Lung (tissue), 11 donors: ENCODE measurements at regions not wholly inside any gene's neighbourhood (a gene's known extent, or its start where the extent isn't known, plus 50 kb on each side); places are given as distances from the start of the nearest gene placed in this dataset.

ENCODE experiments used
- ATAC-seq: fragments of 200-7000 bp; cut with Tn5 transposase; one replicate; pipeline ENCODE4 v1.9.1; 2020; ENCODE audit warnings: moderate number of reproducible peaks; ENCODE audit not compliant: insufficient read depth, low FRiP score
- DNase-seq, 3 donors: peaks; one replicate each; pipeline ENCODE4 v3.0.0-alpha.2; 2013 to 2017
- H3K27ac ChIP-seq, 2 donors: one replicate each; pipeline ENCODE4 v1.5.1; 2013; ENCODE audit warnings: mild to moderate bottlenecking in 2 of 2, moderate library complexity in 2 of 2, control low read depth in 1 of 2, inconsistent platforms in 1 of 2, low read depth in 1 of 2, low read length in 1 of 2
- H3K27me3 ChIP-seq, 3 donors: one replicate each; pipeline ENCODE4 v1.5.1; 2013; ENCODE audit warnings: low read length in 2 of 3; ENCODE audit not compliant: control insufficient read depth in 3 of 3, insufficient read depth in 3 of 3
- H3K36me3 ChIP-seq, 4 donors: one replicate each; pipeline ENCODE4 v1.5.1; 2013; ENCODE audit warnings: low read length in 4 of 4, mild to moderate bottlenecking in 1 of 4, moderate library complexity in 1 of 4; ENCODE audit not compliant: control insufficient read depth in 4 of 4, insufficient read depth in 4 of 4
- H3K4me1 ChIP-seq, 5 donors: one replicate each; pipeline ENCODE4 v1.5.1; 2013; ENCODE audit warnings: low read length in 5 of 5, mild to moderate bottlenecking in 2 of 5, moderate library complexity in 1 of 5; ENCODE audit not compliant: control insufficient read depth in 5 of 5, insufficient read depth in 5 of 5
- H3K4me3 ChIP-seq: one replicate; pipeline ENCODE4 v1.5.1; 2013; ENCODE audit warnings: mild to moderate bottlenecking, control low read depth, moderate library complexity
- H3K9ac ChIP-seq, 2 donors: one replicate each; pipeline ENCODE4 v1.5.1; 2013; ENCODE audit warnings: low read length in 2 of 2, control low read depth in 1 of 2; ENCODE audit not compliant: insufficient read depth in 1 of 2
- H3K9me3 ChIP-seq, 4 donors: one replicate each; pipeline ENCODE4 v1.5.1; 2013; ENCODE audit warnings: low read length in 3 of 4, mild to moderate bottlenecking in 1 of 4, moderate library complexity in 1 of 4; ENCODE audit not compliant: control insufficient read depth in 4 of 4, insufficient read depth in 3 of 4
- CTCF ChIP-seq: IDR thresholded peaks from 2 replicates; pipeline ENCODE4 v1.5.1; 2012; ENCODE audit warnings: mild to moderate bottlenecking; ENCODE audit errors: control extremely low read depth, extremely low read depth
- WGBS, 2 donors: extraction: QIAGEN DNeasy Blood & Tissue Kit; methylation state at CpG; one replicate each; pipeline ENCODE4 v1.1.7; 2013; 5-methylcytosine and 5-hydroxymethylcytosine counted together
- donor health status: control.
- donor health status: control.
- donor health status: Bipolar disorder and iron deficiency.
- donor health status: healthy.
- donor health status: DM: yes; HTN: yes; CAD: no.

GRCh38 chr3:193897288-193897687, 238.7 kb upstream of the HES1 start:
- no peaks in the 10 kb centered on the region for H3K36me3 ChIP-seq
- H3K27ac ChIP-seq: no peak overlapping the region
- 90 to 97% methylated on average over 10 of the region's 10 CpGs for WGBS, 2 donors
- no peaks in the 10 kb centered on the region for H3K27me3 ChIP-seq
- no peak for DNase-seq
- no peak for ATAC-seq
- H3K4me1 ChIP-seq: peaks cover 0 to 20% (median 10%) of the 10 kb centered on the region in 5 donors
- H3K9ac ChIP-seq: no peak overlapping the region
- TF ChIP-seq CTCF: no peak
- no peak overlapping the region for H3K4me3 ChIP-seq
- peaks cover 0 to 2% (median 0%) of the 10 kb centered on the region in 4 donors for H3K9me3 ChIP-seq

GRCh38 chr3:193897731-193898180, 238.2 kb upstream of the HES1 start:
- Histone ChIP-seq H3K4me3 (no peak overlapping the region), H3K36me3 (no peaks in the 10 kb centered on the region), H3K4me1 (peaks cover 0 to 23% (median 12%) of the 10 kb centered on the region in 5 donors), H3K9me3 (peaks cover 0 to 2% (median 0%) of the 10 kb centered on the region in 4 donors), H3K9ac (no peak overlapping the region), H3K27ac (no peak overlapping the region), H3K27me3 (no peaks in the 10 kb centered on the region)
- TF ChIP-seq CTCF: no peak
- no peak for ATAC-seq
- no peak for DNase-seq
- WGBS, 2 donors: 78 to 91% methylated on average over 10 of the region's 10 CpGs

- 93 to 96% methylated on average over 1 of the region's 1 CpG for WGBS, 2 donors
Observed at GRCh38 chr3:193899001-193899400, 236.9 kb upstream of the HES1 start.

More at GRCh38 chr3:193899001-193899400, 236.9 kb upstream of the HES1 start:
- Histone ChIP-seq H3K27me3 (no peaks in the 10 kb centered on the region), H3K27ac (no peak overlapping the region), H3K36me3 (no peaks in the 10 kb centered on the region), H3K9ac (no peak overlapping the region), H3K4me1 (peaks cover 0 to 20% (median 10%) of the 10 kb centered on the region in 5 donors), H3K9me3 (peaks cover 0 to 2% (median 0%) of the 10 kb centered on the region in 4 donors), H3K4me3 (no peak overlapping the region)
- DNase-seq (no peak), ATAC-seq (no peak)
- TF ChIP-seq CTCF: no peak
